Natural killer cell (primary cell): ENCODE measurements at regions not wholly inside any gene's neighbourhood (a gene's known extent, or its start where the extent isn't known, plus 50 kb on each side); places are given as distances from the start of the nearest gene placed in this dataset.

Experiments
- ATAC-seq, 3 donors: fragments of 150-1000 bp in 2 of 3; fragments of 200-7000 bp in 1 of 3; cut with Tn5 transposase; 1 replicate in 1 of 3; 2 replicates in 2 of 3; pipeline ENCODE4 v1.10.0; 2021; ENCODE audit warnings: mild to moderate bottlenecking in 2 of 3, moderate library complexity in 2 of 3
- DNase-seq, 2 donors: peaks; one replicate each; pipeline versions ENCODE4 v3.0.0 to v3.0.0-alpha.2; 2013 to 2021; ENCODE audit warnings: mixed read lengths in 1 of 2
- H3K27ac ChIP-seq: one replicate; pipeline ENCODE4 v1.5.1; 2013; ENCODE audit warnings: mild to moderate bottlenecking, low read length
- H3K27me3 ChIP-seq: one replicate; pipeline ENCODE4 v1.6.1; 2013; ENCODE audit warnings: low read length; ENCODE audit not compliant: control insufficient read depth, insufficient read depth
- H3K36me3 ChIP-seq: one replicate; pipeline ENCODE4 v1.6.1; 2013; ENCODE audit warnings: low read length; ENCODE audit not compliant: control insufficient read depth, insufficient read depth
- H3K4me1 ChIP-seq: one replicate; pipeline ENCODE4 v1.6.1; 2013; ENCODE audit warnings: low read length; ENCODE audit not compliant: control insufficient read depth, insufficient read depth
- H3K4me3 ChIP-seq: one replicate; pipeline ENCODE4 v1.5.1; 2013; ENCODE audit warnings: low read length
- H3K9me3 ChIP-seq: one replicate; pipeline ENCODE4 v1.6.1; 2013; ENCODE audit warnings: low read length; ENCODE audit not compliant: control insufficient read depth, insufficient read depth
- H3K27ac Mint-ChIP-seq, 2 donors: one replicate each; pipeline ENCODE4 v1.8.0; 2022; ENCODE audit warnings: mild to moderate bottlenecking in 2 of 2, mixed read lengths in 2 of 2, moderate library complexity in 1 of 2
- H3K27me3 Mint-ChIP-seq, 2 donors: one replicate each; pipeline ENCODE4 v1.8.0; 2022; ENCODE audit warnings: low read depth in 2 of 2, mixed read lengths in 2 of 2
- H3K36me3 Mint-ChIP-seq: one replicate; pipeline ENCODE4 v1.8.0; 2022; ENCODE audit warnings: mixed read lengths
- H3K4me1 Mint-ChIP-seq, 2 donors: one replicate each; pipeline ENCODE4 v1.8.0; 2022; ENCODE audit warnings: mixed read lengths in 2 of 2
- H3K4me3 Mint-ChIP-seq: one replicate; pipeline ENCODE4 v1.8.0; 2022; ENCODE audit warnings: mild to moderate bottlenecking, moderate library complexity, mixed read lengths
- H3K9me3 Mint-ChIP-seq, 2 donors: one replicate each; pipeline ENCODE4 v1.8.0; 2022; ENCODE audit warnings: mixed read lengths in 2 of 2
- CTCF ChIP-seq: fragments of 200-600 bp; IDR thresholded peaks from one replicate; pipeline ENCODE4 v1.8.0; 2022; ENCODE audit warnings: antibody characterized with exemption
- WGBS: methylation state at CpG from one replicate; pipeline ENCODE4 v1.1.7; 2013; ENCODE audit warnings: missing lambda C conversion rate; ENCODE audit not compliant: insufficient coverage; 5-methylcytosine and 5-hydroxymethylcytosine counted together
- intact Hi-C: fragments of 100-400 bp; cut with micrococcal nuclease; formaldehyde crosslinking; loops from one replicate; pipeline ENCODE4 v1.14.2; 2022

GRCh38 chr6:166860392-166860791 is 96.0 kb downstream of the RNASET2 start:
- Histone ChIP-seq H3K4me3 (no peak overlapping the region), H3K36me3 (no peaks in the 10 kb centered on the region), H3K27me3 (peaks cover 12% of the 10 kb centered on the region), H3K4me1 (peaks cover 14% of the 10 kb centered on the region), H3K27ac (no peak overlapping the region), H3K9me3 (no peaks in the 10 kb centered on the region)
- Mint-ChIP-seq H3K36me3 (no peaks in the 10 kb centered on the region), H3K9me3 (no peaks in the 10 kb centered on the region), H3K27ac (no peak overlapping the region), H3K4me3 (no peak overlapping the region), H3K4me1 (peaks cover 7 to 10% of the 10 kb centered on the region in 2 donors), H3K27me3 (peaks cover 28 to 42% of the 10 kb centered on the region in 2 donors)
- no peak for TF ChIP-seq CTCF
- no peak for DNase-seq
- no peak for ATAC-seq
- WGBS, result 65% methylated on average over 6 of the region's 6 CpGs
- intact Hi-C loops, result no loop called here

- Mint-ChIP-seq H3K36me3 (no peaks in the 10 kb centered on the region), H3K27ac (no peak overlapping the region), H3K4me1 (no peaks in the 10 kb centered on the region), H3K9me3 (no peaks in the 10 kb centered on the region), H3K4me3 (no peak overlapping the region), H3K27me3 (peaks cover 6 to 24% of the 10 kb centered on the region in 2 donors)
- DNase-seq (no peak), ATAC-seq (no peak)
- no peak for TF ChIP-seq CTCF
- 81% methylated on average over 1 of the region's 1 CpG for WGBS
- Histone ChIP-seq H3K9me3 (no peaks in the 10 kb centered on the region), H3K4me3 (no peak overlapping the region), H3K36me3 (no peaks in the 10 kb centered on the region), H3K27ac (no peak overlapping the region), H3K27me3 (no peaks in the 10 kb centered on the region), H3K4me1 (no peaks in the 10 kb centered on the region)
- intact Hi-C loops, result loop anchor here (1.0 kb wide), 1 partner anchor 47 kb away; no protein-coding TSS in a partner anchor
Observed at GRCh38 chr6:166855416-166855815, 100.9 kb downstream of the RNASET2 start.

GRCh38 chr6:166853371-166854325 is 102.7 kb downstream of the RNASET2 start:
- no peaks in the 10 kb centered on the region for H3K9me3 ChIP-seq
- H3K27me3 ChIP-seq, result no peaks in the 10 kb centered on the region
- no peak overlapping the region for H3K4me3 ChIP-seq
- H3K27ac Mint-ChIP-seq, result no peak overlapping the region
- 92% methylated on average over 26 of the region's 29 CpGs for WGBS
- TF ChIP-seq CTCF, result no peak
- H3K4me1 ChIP-seq, result no peaks in the 10 kb centered on the region
- no peaks in the 10 kb centered on the region for H3K36me3 ChIP-seq
- H3K27ac ChIP-seq, result no peak overlapping the region
- no peaks in the 10 kb centered on the region for H3K36me3 Mint-ChIP-seq
- H3K9me3 Mint-ChIP-seq, result no peaks in the 10 kb centered on the region
- H3K4me1 Mint-ChIP-seq, result no peaks in the 10 kb centered on the region
- H3K4me3 Mint-ChIP-seq, result no peak overlapping the region
- ATAC-seq (no peak), DNase-seq (no peak)
- intact Hi-C loops, result no loop called here
- peaks cover 1 to 9% of the 10 kb centered on the region in 2 donors for H3K27me3 Mint-ChIP-seq
